ENCODE measurements at regions not wholly inside any gene's neighbourhood (a gene's known extent, or its start where the extent isn't known, plus 50 kb on each side); places are given as distances from the start of the nearest gene placed in this dataset.
"Not testable (repeated sequence)": the region's sequence is repeated elsewhere in the genome, so short reads cannot be mapped to it uniquely, and the experiment has no call there.

- TF ChIP-seq CTCF (IDR thresholded peaks at IDR 0.05; ENCODE audit: borderline replicate concordance, insufficient read depth, low read depth, low read length) = no peak
- no peak overlapping the region for H3K4me3 ChIP-seq (ENCODE audit: low read depth, low read length)
Measured at GRCh38 chr6:28661097-28661713, 135.5 kb downstream of the GPX5 start.

GRCh38 chr6:28664870-28665396 is 139.3 kb downstream of the GPX5 start:
- no peak overlapping the region for H3K4me3 ChIP-seq (ENCODE audit: low read depth, low read length)
- no peak for TF ChIP-seq CTCF (IDR thresholded peaks at IDR 0.05; ENCODE audit: borderline replicate concordance, insufficient read depth, low read depth, low read length)

GRCh38 chr6:28673417-28673786 is 147.7 kb downstream of the GPX5 start:
- no peak for TF ChIP-seq CTCF (IDR thresholded peaks at IDR 0.05; ENCODE audit: borderline replicate concordance, insufficient read depth, low read depth, low read length)
- H3K4me3 ChIP-seq (ENCODE audit: low read depth, low read length) = no peak overlapping the region

- TF ChIP-seq CTCF (IDR thresholded peaks at IDR 0.05; ENCODE audit: borderline replicate concordance, insufficient read depth, low read depth, low read length) = no peak
- H3K4me3 ChIP-seq (ENCODE audit: low read depth, low read length) = peak overlapping the region; percentile 31
Measured at GRCh38 chr6:28673787-28674671, 148.3 kb downstream of the GPX5 start.

GRCh38 chr6:28675600-28675999 is 149.9 kb downstream of the GPX5 start:
- no peak overlapping the region for H3K4me3 ChIP-seq (ENCODE audit: low read depth, low read length)
- no peak for TF ChIP-seq CTCF (IDR thresholded peaks at IDR 0.05; ENCODE audit: borderline replicate concordance, insufficient read depth, low read depth, low read length)

- no peak for TF ChIP-seq CTCF (IDR thresholded peaks at IDR 0.05; ENCODE audit: borderline replicate concordance, insufficient read depth, low read depth, low read length)
- H3K4me3 ChIP-seq (ENCODE audit: low read depth, low read length) = no peak overlapping the region
Measured at GRCh38 chr6:28682542-28682941, 156.9 kb downstream of the GPX5 start.

- H3K4me3 ChIP-seq (ENCODE audit: low read depth, low read length) = not testable (repeated sequence)
Measured at GRCh38 chr6:28682956-28683685, 157.4 kb downstream of the GPX5 start.
